Stomach (tissue), 8 donors: ENCODE measurements at regions not wholly inside any gene's neighbourhood (a gene's known extent, or its start where the extent isn't known, plus 50 kb on each side); places are given as distances from the start of the nearest gene placed in this dataset.

ENCODE experiments used
- DNase-seq, 2 donors: peaks; one replicate each; pipeline versions ENCODE4 v3.0.0 to v3.0.0-alpha.2; 2013 to 2019
- H3K27ac ChIP-seq, 5 donors: fragments of 200-600 bp in 4 of 5; sonication (generic) in 4 of 5; one replicate each; pipeline ENCODE4 v1.5.1; 2013 to 2019; ENCODE audit warnings: mild to moderate bottlenecking in 1 of 5, moderate library complexity in 1 of 5
- H3K27me3 ChIP-seq, 3 donors: fragments of 200-600 bp; sonication (generic); one replicate each; pipeline ENCODE4 v1.5.1; 2017 to 2019; ENCODE audit warnings: mixed run types in 1 of 3
- H3K36me3 ChIP-seq, 4 donors: fragments of 200-600 bp; sonication (generic); 1 replicate in 3 of 4; 2 replicates in 1 of 4; pipeline ENCODE4 v1.5.1; 2016 to 2019
- H3K4me1 ChIP-seq, 4 donors: fragments of 200-600 bp; sonication (generic); one replicate each; pipeline ENCODE4 v1.5.1; 2016 to 2019
- H3K4me3 ChIP-seq, 4 donors: fragments of 200-600 bp; sonication (generic) in 3 of 4; one replicate each; pipeline ENCODE4 v1.5.1; 2016 to 2019; ENCODE audit warnings: mild to moderate bottlenecking in 1 of 4
- H3K9me3 ChIP-seq, 4 donors: fragments of 200-600 bp; sonication (generic); one replicate each; pipeline ENCODE4 v1.5.1; 2016 to 2019
- EP300 ChIP-seq: sonication (generic); formaldehyde crosslinking; IDR thresholded peaks from one replicate; pipeline ENCODE4 v1.6.1; 2017; ENCODE audit warnings: antibody characterized with exemption
- POLR2A ChIP-seq, 4 donors: fragments of 450-650 bp; IDR thresholded peaks; one replicate each; pipeline ENCODE4 v1.6.1; 2016; ENCODE audit warnings: antibody characterized with exemption in 4 of 4, control low read depth in 2 of 4, mild to moderate bottlenecking in 1 of 4, moderate library complexity in 1 of 4
- POLR2AphosphoS5 ChIP-seq, 3 donors: sonication (generic); formaldehyde crosslinking; IDR thresholded peaks; one replicate each; pipeline ENCODE4 v1.6.1; 2016; ENCODE audit warnings: antibody characterized with exemption in 3 of 3
- WGBS, 5 donors: extraction: QIAGEN DNeasy Blood & Tissue Kit in 3 of 5; methylation state at CpG; one replicate each; pipeline versions ENCODE4 v1.1.5 to v1.1.7; 2013 to 2018; 5-methylcytosine and 5-hydroxymethylcytosine counted together
- intact Hi-C: fragments of 100-400 bp; cut with DNase I; formaldehyde crosslinking; loops from one replicate; pipeline ENCODE4 v1.15.1; 2023; ENCODE audit warnings: low total_unique reads
- TF ChIP-seq, protein P1 (sequence below), 7 experiments: fragments of 450-650 bp in 4 of 7; fragments of 200-600 bp in 3 of 7; sonication (generic) in 3 of 7; IDR thresholded peaks; one replicate each; pipeline ENCODE4 v1.5.1; 2016 to 2019; ENCODE audit warnings: antibody characterized with exemption in 7 of 7, control low read depth in 2 of 7, mild to moderate bottlenecking in 1 of 7
- donor health status: healthy with polysubstance abuse.
- donor health status: Bipolar disorder and iron deficiency.
- donor health status: healthy.

DNA sequence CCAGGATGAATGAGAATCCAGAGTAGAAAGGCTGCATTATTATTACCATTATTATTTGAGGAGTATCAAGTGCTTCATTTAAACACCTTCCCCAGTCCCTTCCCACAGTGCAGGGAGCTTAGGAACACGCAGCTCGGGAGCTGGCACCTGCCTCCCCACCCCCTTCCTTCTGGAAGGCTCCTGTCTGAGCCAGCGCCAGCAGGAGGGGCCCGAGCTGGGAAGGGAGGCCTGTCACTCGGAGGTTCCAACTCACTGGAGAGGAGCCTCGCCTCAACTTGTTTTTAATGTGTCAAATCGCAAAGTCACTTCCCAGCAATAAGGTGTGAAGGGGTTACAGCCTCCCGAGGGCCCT, 156.4 kb upstream of the IRX4 start:
- peak in 1 of 2 donors; percentile 32 for DNase-seq
- H3K27ac ChIP-seq: no peak overlapping the region
- WGBS, 5 donors: 19 to 46% (median 33%) methylated on average over 7 to 8 of the region's 8 CpGs
- H3K36me3 ChIP-seq: no peaks in the 10 kb centered on the region
- H3K4me1 ChIP-seq: peaks cover 5 to 13% (median 12%) of the 10 kb centered on the region in 4 donors
- no peak for TF ChIP-seq POLR2AphosphoS5 (IDR thresholded peaks at IDR 0.05)
- no peak for TF ChIP-seq POLR2A (IDR thresholded peaks at IDR 0.05)
- TF ChIP-seq EP300: no peak
- TF ChIP-seq, protein P1, sequence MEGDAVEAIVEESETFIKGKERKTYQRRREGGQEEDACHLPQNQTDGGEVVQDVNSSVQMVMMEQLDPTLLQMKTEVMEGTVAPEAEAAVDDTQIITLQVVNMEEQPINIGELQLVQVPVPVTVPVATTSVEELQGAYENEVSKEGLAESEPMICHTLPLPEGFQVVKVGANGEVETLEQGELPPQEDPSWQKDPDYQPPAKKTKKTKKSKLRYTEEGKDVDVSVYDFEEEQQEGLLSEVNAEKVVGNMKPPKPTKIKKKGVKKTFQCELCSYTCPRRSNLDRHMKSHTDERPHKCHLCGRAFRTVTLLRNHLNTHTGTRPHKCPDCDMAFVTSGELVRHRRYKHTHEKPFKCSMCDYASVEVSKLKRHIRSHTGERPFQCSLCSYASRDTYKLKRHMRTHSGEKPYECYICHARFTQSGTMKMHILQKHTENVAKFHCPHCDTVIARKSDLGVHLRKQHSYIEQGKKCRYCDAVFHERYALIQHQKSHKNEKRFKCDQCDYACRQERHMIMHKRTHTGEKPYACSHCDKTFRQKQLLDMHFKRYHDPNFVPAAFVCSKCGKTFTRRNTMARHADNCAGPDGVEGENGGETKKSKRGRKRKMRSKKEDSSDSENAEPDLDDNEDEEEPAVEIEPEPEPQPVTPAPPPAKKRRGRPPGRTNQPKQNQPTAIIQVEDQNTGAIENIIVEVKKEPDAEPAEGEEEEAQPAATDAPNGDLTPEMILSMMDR (IDR thresholded peaks at IDR 0.05): no peak
- no peak overlapping the region for H3K4me3 ChIP-seq
- peaks cover 4 to 34% (median 11%) of the 10 kb centered on the region in 3 donors for H3K27me3 ChIP-seq
- no peaks in the 10 kb centered on the region for H3K9me3 ChIP-seq
- intact Hi-C loops: no loop called here

DNA sequence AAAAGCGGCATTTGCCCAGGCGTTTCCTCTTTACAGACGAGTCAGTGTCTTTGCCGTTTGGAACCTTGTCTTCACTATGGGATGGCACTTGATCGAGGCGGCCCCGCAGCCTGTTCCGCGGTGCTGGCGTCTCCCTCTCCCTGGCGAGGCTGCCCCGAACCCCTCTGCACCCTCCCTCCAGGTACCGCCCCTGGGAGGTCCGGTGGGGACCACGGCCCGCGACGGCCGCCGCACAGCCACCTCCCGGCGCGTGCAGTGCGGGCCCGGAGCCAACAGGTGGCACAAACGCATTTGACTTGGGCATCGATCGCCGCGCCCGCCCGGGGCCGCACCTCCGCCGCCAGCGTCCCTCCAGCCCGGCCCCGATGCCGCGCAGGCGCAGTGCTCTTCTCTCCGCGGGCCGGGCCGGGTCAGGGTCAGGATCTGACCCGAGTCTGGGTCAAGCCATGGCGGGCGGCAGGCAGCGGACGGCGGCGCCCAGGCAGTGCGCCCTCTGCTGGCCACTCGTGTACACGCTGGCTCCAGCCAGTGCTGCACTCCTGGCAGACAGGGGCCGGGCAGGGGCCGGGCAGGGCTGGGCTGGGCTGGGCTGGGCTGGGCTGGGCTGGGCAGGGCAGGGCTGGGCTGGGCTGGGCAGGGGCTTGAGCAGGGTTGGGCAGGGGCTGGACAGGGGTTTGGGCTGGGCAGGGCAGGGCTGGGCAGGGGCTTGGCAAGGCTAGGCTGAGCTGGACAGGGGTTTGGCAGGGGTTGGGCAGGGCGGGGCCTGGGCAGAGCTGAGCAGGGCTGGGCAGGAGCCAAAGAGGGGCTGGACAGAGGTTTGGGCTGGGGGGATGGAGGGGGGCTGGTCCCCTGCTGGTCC, 155.8 kb upstream of the IRX4 start:
- TF ChIP-seq POLR2A (IDR thresholded peaks at IDR 0.05): no peak
- TF ChIP-seq, protein P1 (IDR thresholded peaks at IDR 0.05): peak in 5 of 7 experiments; percentile 28 to 80 (median 76)
- 3 to 7% (median 4%) methylated on average over 26 to 58 of the region's 58 CpGs for WGBS, 5 donors
- intact Hi-C loops: no loop called here
- H3K4me1 ChIP-seq: peaks cover 5 to 13% (median 12%) of the 10 kb centered on the region in 4 donors
- H3K4me3 ChIP-seq: peak overlapping the region; percentile 38 to 51 (median 45)
- peaks cover 0 to under 1% (median 0%) of the 10 kb centered on the region in 4 donors for H3K9me3 ChIP-seq
- DNase-seq: peak; percentile 63 to 85
- no peaks in the 10 kb centered on the region for H3K36me3 ChIP-seq
- H3K27ac ChIP-seq: no peak overlapping the region
- peaks cover 4 to 34% (median 11%) of the 10 kb centered on the region in 3 donors for H3K27me3 ChIP-seq

DNA sequence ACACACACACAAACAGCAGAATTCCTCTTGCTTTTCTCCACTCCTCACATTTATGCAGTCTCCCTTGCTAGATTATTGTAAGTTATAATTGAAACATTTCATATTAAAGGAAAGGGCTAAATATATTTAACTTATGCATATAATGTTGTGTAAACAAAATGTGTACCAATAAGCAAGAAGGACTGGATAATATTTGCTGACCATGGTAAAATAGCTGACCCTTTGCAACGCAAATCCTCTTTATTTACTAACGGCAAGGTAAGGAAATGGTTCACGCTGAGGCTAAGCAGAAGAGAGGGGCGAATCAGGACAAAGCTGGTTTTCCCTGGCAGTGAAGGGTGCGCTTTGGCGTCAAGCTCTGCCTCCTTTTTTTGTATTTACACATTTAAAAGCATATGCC, 154.2 kb upstream of the IRX4 start:
- peaks cover 0 to 8% (median 3%) of the 10 kb centered on the region in 4 donors for H3K9me3 ChIP-seq
- H3K27me3 ChIP-seq: peaks cover 0 to 36% (median 11%) of the 10 kb centered on the region in 3 donors
- 52 to 60% (median 55%) methylated on average over 6 of the region's 6 CpGs for WGBS, 5 donors
- TF ChIP-seq POLR2A (IDR thresholded peaks at IDR 0.05): no peak
- no peak for TF ChIP-seq POLR2AphosphoS5 (IDR thresholded peaks at IDR 0.05)
- TF ChIP-seq, protein P1 (IDR thresholded peaks at IDR 0.05): no peak
- TF ChIP-seq EP300: no peak
- peaks cover 5 to 13% (median 12%) of the 10 kb centered on the region in 4 donors for H3K4me1 ChIP-seq
- H3K27ac ChIP-seq: no peak overlapping the region
- no peaks in the 10 kb centered on the region for H3K36me3 ChIP-seq
- no peak for DNase-seq
- no peak overlapping the region for H3K4me3 ChIP-seq
- intact Hi-C loops: no loop called here

DNA sequence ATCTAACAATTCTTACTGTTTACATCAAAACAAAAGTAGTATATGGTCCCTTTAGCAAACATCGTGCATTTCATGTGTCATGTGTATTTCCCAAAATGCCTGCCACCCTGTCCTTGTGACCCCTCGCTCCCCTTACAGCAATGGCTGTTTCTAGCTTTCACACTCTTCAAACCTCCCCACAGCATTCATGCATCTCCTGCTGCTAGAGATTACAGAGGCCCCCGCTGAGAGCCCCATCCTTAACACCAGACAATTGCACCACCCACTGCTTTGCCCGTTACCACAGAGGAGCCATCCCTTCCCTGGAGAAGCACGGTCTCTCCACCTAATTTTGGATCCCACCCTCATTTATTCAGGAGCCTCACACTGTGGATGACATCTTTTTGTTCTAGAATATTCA, 149.7 kb upstream of the IRX4 start:
- no peak for DNase-seq
- 45 to 54% (median 49%) methylated on average over 5 of the region's 5 CpGs for WGBS, 5 donors
- Histone ChIP-seq H3K27ac (no peak overlapping the region), H3K27me3 (peaks cover 0 to 20% (median 11%) of the 10 kb centered on the region in 3 donors), H3K36me3 (no peaks in the 10 kb centered on the region), H3K4me3 (no peak overlapping the region), H3K4me1 (no peaks in the 10 kb centered on the region), H3K9me3 (peaks cover 0 to 13% (median 7%) of the 10 kb centered on the region in 4 donors)
- intact Hi-C loops: no loop called here
- TF ChIP-seq POLR2AphosphoS5 (IDR thresholded peaks at IDR 0.05) (no peak), EP300 (no peak), POLR2A (IDR thresholded peaks at IDR 0.05) (no peak)
- TF ChIP-seq, protein P1 (IDR thresholded peaks at IDR 0.05): no peak
